AG10803 (cell line): ENCODE measurements at regions not wholly inside any gene's neighbourhood (a gene's known extent, or its start where the extent isn't known, plus 50 kb on each side); places are given as distances from the start of the nearest gene placed in this dataset.

Experiments used
- DNase-seq: peaks from one replicate; pipeline ENCODE4 v3.0.0; 2010; ENCODE audit warnings: low read depth
- H3K4me3 ChIP-seq: 2 replicates; pipeline ENCODE4 v1.5.1; 2011; ENCODE audit warnings: mild to moderate bottlenecking, low read length, control low read depth
- CTCF ChIP-seq: conservative IDR thresholded peaks from 2 replicates; pipeline ENCODE4 v1.5.1; 2011; ENCODE audit warnings: mild to moderate bottlenecking, low read length, control low read depth, inconsistent platforms

- DNase-seq = no peak
- no peak for TF ChIP-seq CTCF
- no peak overlapping the region for H3K4me3 ChIP-seq
These were observed 94.6 kb upstream of the SLC44A3 start for GRCh38 chr1:94725566-94725965.

- no peak for TF ChIP-seq CTCF
- no peak overlapping the region for H3K4me3 ChIP-seq
- no peak for DNase-seq
These were observed 96.3 kb upstream of the SLC44A3 start for GRCh38 chr1:94723894-94724293.

- no peak for TF ChIP-seq CTCF
- no peak overlapping the region for H3K4me3 ChIP-seq
- no peak for DNase-seq
These were observed 96.7 kb upstream of the SLC44A3 start for GRCh38 chr1:94723463-94723862.

- TF ChIP-seq CTCF = no peak
- H3K4me3 ChIP-seq = no peak overlapping the region
- DNase-seq = no peak
These were observed 98.0 kb upstream of the SLC44A3 start for GRCh38 chr1:94722181-94722580.

- no peak overlapping the region for H3K4me3 ChIP-seq
- TF ChIP-seq CTCF = no peak
- no peak for DNase-seq
These were observed 98.9 kb upstream of the SLC44A3 start for GRCh38 chr1:94721240-94721639.

- no peak for TF ChIP-seq CTCF
- no peak for DNase-seq
- H3K4me3 ChIP-seq = no peak overlapping the region
These were observed 100.0 kb upstream of the SLC44A3 start for GRCh38 chr1:94719926-94720793.

- no peak for DNase-seq
- H3K4me3 ChIP-seq = no peak overlapping the region
- TF ChIP-seq CTCF = no peak
These were observed 103.2 kb upstream of the SLC44A3 start for GRCh38 chr1:94716965-94717364.
